ENCODE measurements at regions not wholly inside any gene's neighbourhood (a gene's known extent, or its start where the extent isn't known, plus 50 kb on each side); places are given as distances from the start of the nearest gene placed in this dataset.
"Not testable (repeated sequence)": the region's sequence is repeated elsewhere in the genome, so short reads cannot be mapped to it uniquely, and the experiment has no call there.

- not testable (repeated sequence) for H3K27ac Mint-ChIP-seq; H3K36me3 Mint-ChIP-seq; H3K9me3 Mint-ChIP-seq; H3K27me3 Mint-ChIP-seq; ATAC-seq (replicated peaks); DNase-seq; H3K4me3 Mint-ChIP-seq; H3K4me1 Mint-ChIP-seq
Observed at GRCh38 chr21:27930108-27930767, 963.4 kb upstream of the ADAMTS5 start.

DNA sequence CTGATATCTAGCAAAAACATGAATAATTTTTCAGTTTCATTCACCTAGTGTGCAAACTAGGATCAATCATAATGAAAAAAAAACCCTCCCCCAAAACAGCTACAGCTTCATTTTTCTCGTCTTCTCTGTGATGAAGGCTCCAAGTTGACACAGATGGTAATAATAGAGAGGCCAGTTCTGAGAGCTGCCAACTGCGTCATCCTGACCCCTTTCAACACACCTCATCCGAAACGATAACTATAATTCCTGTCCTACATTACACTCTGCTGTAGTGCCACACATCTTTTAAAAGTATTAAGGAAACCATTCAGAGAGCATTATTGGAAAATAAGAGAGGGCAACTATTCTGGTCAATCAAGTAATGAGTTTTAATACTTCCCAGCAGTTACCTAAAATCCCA, 962.3 kb upstream of the ADAMTS5 start:
- ATAC-seq (replicated peaks); DNase-seq; H3K4me1 Mint-ChIP-seq; H3K36me3 Mint-ChIP-seq; H3K27me3 Mint-ChIP-seq; H3K27ac Mint-ChIP-seq; H3K4me3 Mint-ChIP-seq; H3K9me3 Mint-ChIP-seq: not testable (repeated sequence)

- not testable (repeated sequence) for H3K27me3 Mint-ChIP-seq; H3K27ac Mint-ChIP-seq; ATAC-seq (replicated peaks); H3K4me3 Mint-ChIP-seq; H3K4me1 Mint-ChIP-seq; H3K9me3 Mint-ChIP-seq; H3K36me3 Mint-ChIP-seq; DNase-seq
Observed at GRCh38 chr21:27928534-27929115, 961.7 kb upstream of the ADAMTS5 start.

- not testable (repeated sequence) for DNase-seq; H3K9me3 Mint-ChIP-seq; ATAC-seq (replicated peaks); H3K4me3 Mint-ChIP-seq; H3K36me3 Mint-ChIP-seq; H3K27ac Mint-ChIP-seq; H3K27me3 Mint-ChIP-seq; H3K4me1 Mint-ChIP-seq
Observed at GRCh38 chr21:27921421-27921820, 954.5 kb upstream of the ADAMTS5 start.

- not testable (repeated sequence) for H3K4me3 Mint-ChIP-seq; DNase-seq; H3K9me3 Mint-ChIP-seq; H3K4me1 Mint-ChIP-seq; ATAC-seq (replicated peaks); H3K27me3 Mint-ChIP-seq; H3K36me3 Mint-ChIP-seq; H3K27ac Mint-ChIP-seq
Observed at GRCh38 chr21:27917966-27918365, 951.1 kb upstream of the ADAMTS5 start.

GRCh38 chr21:27916326-27916725, 949.4 kb upstream of the ADAMTS5 start:
- not testable (repeated sequence) for DNase-seq; H3K36me3 Mint-ChIP-seq; H3K9me3 Mint-ChIP-seq; ATAC-seq (replicated peaks); H3K27me3 Mint-ChIP-seq; H3K27ac Mint-ChIP-seq; H3K4me3 Mint-ChIP-seq; H3K4me1 Mint-ChIP-seq

DNA sequence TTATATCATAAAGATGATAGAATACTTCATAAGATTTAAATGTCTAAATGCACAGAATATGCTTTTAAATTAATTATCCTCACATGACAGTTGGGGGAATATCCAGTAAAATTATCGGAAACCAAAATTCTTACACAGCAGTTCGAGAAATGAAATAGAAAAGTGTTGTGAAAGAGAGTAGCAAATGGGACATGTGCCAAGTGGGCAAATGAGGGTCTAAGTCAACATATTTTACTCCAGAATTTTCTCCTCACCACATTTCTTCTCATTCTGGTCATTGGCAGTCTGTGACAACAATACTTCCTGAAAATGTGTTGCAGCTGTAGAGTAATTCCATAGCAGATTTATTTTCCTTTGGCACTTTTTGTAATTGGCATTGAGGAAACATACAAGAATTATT, 945.2 kb upstream of the ADAMTS5 start:
- not testable (repeated sequence) for ATAC-seq (replicated peaks); H3K4me3 Mint-ChIP-seq; H3K4me1 Mint-ChIP-seq; DNase-seq; H3K27ac Mint-ChIP-seq; H3K9me3 Mint-ChIP-seq; H3K36me3 Mint-ChIP-seq; H3K27me3 Mint-ChIP-seq

DNA sequence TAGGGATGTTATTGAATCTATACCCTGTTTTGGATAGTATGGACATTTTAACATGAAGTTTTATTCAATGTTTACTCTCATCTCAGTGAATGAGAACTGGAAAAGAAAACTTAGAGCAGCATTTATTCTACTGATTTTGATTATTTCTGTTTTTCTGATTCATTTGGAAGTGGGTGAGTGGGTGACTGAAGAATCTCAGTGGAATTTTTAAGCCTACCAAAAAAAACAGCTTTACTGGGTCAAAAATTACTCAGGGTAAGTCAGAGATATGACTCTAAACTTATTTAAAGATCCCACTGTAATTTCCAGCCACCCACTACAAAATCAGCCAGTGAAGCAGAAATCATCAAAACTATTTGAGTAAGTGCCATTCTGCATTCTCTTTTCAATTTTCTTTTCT, 942.6 kb upstream of the ADAMTS5 start:
- ATAC-seq (replicated peaks); H3K4me1 Mint-ChIP-seq; H3K9me3 Mint-ChIP-seq; H3K27ac Mint-ChIP-seq; H3K4me3 Mint-ChIP-seq; H3K36me3 Mint-ChIP-seq; DNase-seq; H3K27me3 Mint-ChIP-seq: not testable (repeated sequence)

DNA sequence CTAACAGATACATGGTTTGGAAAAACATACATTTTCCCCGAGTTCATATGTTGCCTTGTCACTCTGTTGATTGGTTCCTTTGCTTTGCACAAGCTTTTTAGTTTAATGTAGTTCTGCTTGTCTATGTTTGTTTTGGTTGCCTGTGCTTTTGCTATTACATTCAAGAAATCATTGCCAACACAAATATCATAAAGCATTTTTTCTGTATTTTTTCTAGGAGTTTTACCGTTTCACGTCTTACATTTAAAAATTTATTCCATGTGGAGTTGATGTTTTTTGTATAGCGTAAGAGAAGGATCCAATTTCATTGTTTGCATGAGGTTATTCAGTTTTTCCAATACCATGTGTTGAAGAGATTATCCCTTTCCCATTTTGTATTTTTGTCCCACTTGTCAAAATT, 941.9 kb upstream of the ADAMTS5 start:
- not testable (repeated sequence) for H3K9me3 Mint-ChIP-seq; H3K4me3 Mint-ChIP-seq; ATAC-seq (replicated peaks); H3K27ac Mint-ChIP-seq; H3K4me1 Mint-ChIP-seq; H3K36me3 Mint-ChIP-seq; DNase-seq; H3K27me3 Mint-ChIP-seq

DNA sequence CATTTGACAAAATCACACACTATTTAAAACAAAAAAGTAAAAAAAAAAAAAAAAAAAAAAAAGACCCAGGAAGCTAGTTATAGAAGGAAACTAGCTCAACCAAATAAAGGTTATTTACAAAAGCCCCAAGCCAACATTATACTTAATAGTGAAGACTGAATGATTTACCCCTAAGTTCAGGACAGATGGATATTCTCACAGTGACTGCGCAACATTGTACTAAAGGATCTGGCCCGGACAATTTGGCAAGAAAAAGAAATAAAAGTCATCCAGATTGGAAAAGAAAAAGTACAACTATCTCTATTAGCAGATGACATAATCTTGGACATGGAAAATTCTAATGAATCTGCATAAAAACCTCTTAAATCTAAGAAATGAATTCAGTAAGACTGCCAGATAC, 936.0 kb upstream of the ADAMTS5 start:
- not testable (repeated sequence) for H3K36me3 Mint-ChIP-seq; H3K27ac Mint-ChIP-seq; H3K4me3 Mint-ChIP-seq; H3K4me1 Mint-ChIP-seq; H3K27me3 Mint-ChIP-seq; ATAC-seq (replicated peaks); DNase-seq; H3K9me3 Mint-ChIP-seq

DNA sequence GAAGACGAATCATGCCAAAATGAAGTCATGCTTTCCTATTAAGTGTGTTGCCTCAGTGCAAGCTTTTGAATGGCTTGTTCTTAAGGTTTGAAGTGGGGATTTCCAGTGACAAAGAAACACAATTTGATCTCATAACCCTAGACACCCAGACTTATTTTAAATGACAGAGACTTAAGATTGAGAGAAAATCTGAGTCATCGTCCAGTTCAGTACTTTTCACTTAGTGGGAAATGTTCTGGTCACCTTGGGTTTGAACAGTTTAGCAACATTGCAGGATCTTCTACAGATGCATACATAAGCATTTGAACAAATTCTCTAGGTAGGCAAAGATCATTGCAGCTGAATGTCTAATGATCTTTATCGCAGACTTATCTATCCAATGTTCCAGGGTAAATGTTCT, 926.7 kb upstream of the ADAMTS5 start:
- not testable (repeated sequence) for H3K4me1 Mint-ChIP-seq; H3K4me3 Mint-ChIP-seq; DNase-seq; H3K27me3 Mint-ChIP-seq; H3K27ac Mint-ChIP-seq; H3K36me3 Mint-ChIP-seq; H3K9me3 Mint-ChIP-seq; ATAC-seq (replicated peaks)

DNA sequence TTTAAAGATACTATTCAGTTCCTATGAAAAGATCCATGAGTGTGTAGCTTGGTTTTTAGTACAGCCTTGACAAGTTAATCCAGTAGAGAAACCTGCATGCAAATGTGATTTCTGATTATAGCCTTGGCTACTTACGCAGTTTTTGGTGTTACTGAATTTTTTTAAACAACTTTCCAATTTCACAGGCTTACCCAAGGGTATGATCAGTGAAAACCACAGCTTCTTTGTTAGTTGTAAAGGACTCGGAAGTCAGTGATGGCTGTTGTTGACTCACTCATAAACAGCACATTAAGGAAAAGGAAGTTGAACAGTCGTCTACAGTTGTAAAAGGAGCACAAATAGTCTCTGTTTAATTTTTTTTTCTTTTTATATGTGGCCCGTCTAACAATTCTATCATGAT, 924.6 kb upstream of the ADAMTS5 start:
- H3K36me3 Mint-ChIP-seq; H3K4me1 Mint-ChIP-seq; H3K27me3 Mint-ChIP-seq; H3K27ac Mint-ChIP-seq; DNase-seq; ATAC-seq (replicated peaks); H3K4me3 Mint-ChIP-seq; H3K9me3 Mint-ChIP-seq: not testable (repeated sequence)

DNA sequence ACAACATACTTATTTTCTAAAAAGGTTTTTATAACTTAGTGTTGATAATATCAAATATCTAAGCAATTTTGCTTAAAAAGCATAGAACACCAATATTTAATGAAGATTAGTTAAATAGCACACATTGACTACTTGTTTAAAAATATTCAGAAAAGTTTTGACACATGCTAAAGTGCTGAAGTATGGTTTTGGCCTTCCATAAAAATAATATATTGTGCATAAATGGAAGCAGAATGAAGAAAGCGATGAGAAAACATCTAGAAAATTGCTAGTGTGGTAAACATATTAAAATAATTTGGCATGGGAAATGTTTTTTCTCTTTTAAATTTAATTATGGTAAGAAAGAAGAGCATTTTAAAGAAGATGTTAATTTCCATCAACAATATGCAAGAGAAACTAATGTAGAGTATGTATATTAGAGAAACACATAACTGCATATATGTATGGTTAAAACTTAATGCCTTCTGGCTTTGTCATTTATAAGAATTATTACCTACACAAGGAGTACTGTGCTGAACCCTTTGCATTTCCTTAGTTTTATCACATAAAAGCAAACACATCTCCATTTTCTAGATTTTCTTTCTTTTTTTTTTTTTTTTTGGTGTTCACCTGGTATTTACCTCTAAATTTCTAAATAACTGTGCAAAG, 921.0 kb upstream of the ADAMTS5 start:
- H3K27me3 Mint-ChIP-seq; ATAC-seq (replicated peaks); H3K4me1 Mint-ChIP-seq: not testable (repeated sequence)

DNA sequence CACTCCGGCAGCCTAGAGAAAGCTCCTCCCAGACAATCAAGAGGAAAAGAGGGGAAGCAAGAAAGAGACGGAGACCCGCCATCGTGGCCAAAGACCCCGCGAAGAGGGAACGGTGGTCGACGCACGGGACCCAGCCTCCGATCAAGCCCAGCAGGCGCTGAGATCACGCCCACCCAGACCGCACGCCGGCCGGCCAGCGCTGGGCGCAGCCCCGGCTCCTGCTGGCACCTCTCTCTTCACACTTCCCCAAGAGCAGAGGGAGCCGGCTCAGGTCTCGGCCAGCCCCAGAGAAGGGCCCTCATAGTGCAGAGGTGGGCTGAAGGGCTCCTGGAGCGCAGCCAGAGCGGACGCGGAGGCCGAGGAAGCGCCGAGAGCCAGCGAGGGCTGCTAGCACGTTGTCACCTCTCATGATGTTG, 918.4 kb upstream of the ADAMTS5 start:
- Mint-ChIP-seq H3K4me1 (no peaks in the 10 kb centered on the region), H3K9me3 (peaks cover 0 to 2% of the 10 kb centered on the region in 2 donors), H3K27ac (no peak overlapping the region), H3K36me3 (no peaks in the 10 kb centered on the region), H3K4me3 (no peak overlapping the region), H3K27me3 (no peaks in the 10 kb centered on the region)
- DNase-seq (no peak), ATAC-seq (replicated peaks) (no peak)

More for the DNA sequence above, 921.0 kb upstream of the ADAMTS5 start:
- not testable (repeated sequence) for H3K27ac Mint-ChIP-seq, H3K4me3 Mint-ChIP-seq, H3K36me3 Mint-ChIP-seq, DNase-seq, H3K9me3 Mint-ChIP-seq

- not testable (repeated sequence) for ATAC-seq (replicated peaks); H3K27me3 Mint-ChIP-seq; H3K4me3 Mint-ChIP-seq; H3K4me1 Mint-ChIP-seq; H3K27ac Mint-ChIP-seq; H3K36me3 Mint-ChIP-seq; DNase-seq; H3K9me3 Mint-ChIP-seq
Observed at GRCh38 chr21:27881331-27881730, 914.4 kb upstream of the ADAMTS5 start.

Data from stimulated activated naive B cell treated with anti-CD40 and anti-IgM and Interleukin-4, amounts not matched to agents 10 μg/mL and 1 μg/mL and 100 μg/mL, for 72 hours (primary cell).